ENCODE measurements at regions not wholly inside any gene's neighbourhood (a gene's known extent, or its start where the extent isn't known, plus 50 kb on each side); places are given as distances from the start of the nearest gene placed in this dataset.

DNA sequence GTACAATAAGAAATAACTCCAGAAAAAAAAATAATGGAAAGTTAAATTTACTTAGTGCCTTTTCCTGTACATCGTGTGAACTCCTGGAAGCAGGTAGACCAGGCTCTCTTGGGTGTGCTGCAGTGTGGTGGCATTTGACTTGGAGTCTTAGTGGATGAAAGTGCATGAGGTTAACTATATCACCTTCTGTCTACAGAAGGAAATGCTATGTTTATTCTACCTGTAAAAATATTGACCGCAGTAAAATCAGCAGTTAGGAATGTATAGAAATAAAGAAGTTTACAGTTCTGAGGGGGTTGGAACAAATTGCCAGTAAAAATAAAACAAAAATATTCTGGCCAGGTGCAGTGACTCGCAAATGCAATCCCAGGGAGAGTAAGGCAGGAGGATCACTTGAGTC, 722.1 kb downstream of the LIG4 start:
- DNase-seq (ENCODE audit: low spot score), result no peak

DNA sequence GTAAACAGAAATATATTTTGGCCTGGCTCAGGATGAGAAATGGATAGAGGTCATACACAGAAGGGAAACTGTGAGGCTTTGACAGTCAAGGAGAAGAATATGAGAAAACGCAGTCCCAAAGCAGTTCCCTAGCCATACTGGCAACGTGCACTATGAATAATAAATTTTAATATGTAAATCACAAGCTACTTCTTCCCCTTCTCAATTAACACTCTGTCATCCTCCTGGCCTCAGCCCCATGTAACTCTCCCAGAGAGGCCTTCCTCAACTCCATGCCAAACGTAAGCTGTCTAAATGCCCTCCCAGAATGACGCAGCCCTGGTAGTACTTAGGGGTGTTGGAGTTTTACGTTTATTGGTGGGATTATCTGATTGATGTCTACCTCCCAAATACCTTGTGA, 732.6 kb downstream of the LIG4 start:
- DNase-seq (ENCODE audit: low spot score), result no peak

DNA sequence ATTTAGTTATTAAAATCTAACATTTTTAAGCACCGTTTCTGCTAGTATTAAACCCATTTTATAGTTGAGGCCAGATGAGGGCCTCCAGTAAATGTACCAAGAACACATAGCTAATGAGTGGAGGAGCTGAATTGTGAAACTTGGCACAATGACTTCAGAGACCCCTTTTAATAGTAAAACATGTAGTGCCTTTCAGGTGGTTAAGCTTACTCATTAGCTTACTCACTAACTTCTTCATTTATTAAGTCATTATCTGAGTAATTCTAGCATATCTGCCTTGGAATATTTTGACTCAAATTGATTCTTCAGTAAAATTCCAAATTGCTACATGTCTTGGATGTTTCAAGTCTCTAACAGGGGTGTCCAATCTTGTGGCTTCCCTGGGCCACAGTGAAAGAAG, 735.2 kb downstream of the LIG4 start:
- no peak for DNase-seq (ENCODE audit: low spot score)

DNA sequence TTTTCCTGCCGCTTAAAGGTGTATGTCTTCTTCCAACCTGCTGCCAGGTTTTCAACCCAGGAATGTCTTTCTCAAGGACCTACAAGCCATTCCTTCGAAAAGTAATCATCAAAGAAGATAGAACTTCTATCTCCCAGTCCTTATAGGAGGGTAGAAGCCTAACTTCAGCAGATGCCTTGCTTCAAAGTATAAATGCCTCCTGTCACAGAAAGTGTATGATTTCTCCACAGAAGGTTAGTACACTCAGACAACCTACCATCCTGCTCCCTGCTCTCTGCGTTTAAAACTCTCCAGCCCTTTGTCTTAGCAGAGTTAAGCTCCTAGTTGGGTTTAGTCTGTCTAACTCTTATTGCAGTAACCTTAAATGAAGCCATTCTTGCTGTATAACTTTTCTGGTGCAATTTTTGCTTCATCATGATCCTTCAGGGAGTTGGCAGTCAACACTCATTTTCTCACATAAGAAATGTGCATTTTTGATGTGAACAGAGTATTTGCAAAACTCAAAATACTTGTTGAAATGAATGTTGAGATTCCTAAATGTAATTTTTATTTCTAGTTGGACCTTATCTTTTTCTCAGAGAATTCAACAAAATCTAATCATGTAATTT, 737.5 kb downstream of the LIG4 start:
- no peak for DNase-seq (ENCODE audit: low spot score)

DNA sequence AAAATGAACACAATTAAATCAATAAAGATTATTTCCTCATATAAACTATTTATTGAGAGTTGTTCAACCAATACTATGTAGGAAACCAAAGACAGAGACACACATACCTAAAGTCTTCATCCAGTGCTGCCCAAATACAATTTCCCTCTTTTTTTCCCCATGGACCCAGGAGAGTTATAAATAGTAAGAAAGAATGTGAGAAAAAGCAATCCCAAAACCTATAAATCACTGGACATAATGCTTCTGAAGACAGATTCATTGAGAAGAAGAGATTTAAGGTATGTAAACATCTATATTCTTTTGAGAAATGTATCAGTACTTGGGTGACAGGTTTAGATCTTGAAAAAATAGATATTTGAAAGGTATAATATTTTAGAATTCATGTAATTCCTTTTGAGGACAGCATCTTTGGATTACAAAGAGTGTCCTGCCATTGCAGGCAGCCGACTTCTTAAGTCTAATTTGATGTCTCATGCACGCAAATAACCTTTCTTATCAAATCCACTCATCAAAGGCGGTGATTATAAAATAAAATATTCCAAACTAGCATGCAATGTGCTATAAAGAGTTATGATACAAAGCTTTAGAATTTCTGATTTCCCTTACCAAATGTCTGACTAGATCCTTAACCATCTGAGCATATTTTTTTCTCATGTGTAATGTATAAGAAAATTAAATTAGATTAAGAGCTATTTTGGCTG, 739.4 kb downstream of the LIG4 start:
- no peak for DNase-seq (ENCODE audit: low spot score)

DNA sequence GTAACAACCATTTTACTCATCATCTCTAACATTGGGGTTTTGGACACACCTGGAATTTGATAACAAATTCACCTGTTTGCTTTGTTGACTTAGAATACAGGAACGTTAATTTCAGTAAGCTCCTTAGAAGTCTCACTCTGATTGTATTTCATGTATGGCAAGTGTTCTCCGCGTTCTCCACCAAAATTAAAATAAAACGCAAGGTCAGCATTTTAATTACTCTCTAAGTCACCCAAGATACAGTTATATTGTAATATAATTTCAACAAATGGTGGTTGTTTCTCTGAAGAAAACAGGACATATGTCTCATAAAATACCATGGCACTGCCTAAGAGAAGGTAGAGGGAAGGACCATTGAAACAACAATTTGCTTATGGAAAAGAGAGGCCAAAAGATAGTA, 742.1 kb downstream of the LIG4 start:
- no peak for DNase-seq (ENCODE audit: low spot score)

DNA sequence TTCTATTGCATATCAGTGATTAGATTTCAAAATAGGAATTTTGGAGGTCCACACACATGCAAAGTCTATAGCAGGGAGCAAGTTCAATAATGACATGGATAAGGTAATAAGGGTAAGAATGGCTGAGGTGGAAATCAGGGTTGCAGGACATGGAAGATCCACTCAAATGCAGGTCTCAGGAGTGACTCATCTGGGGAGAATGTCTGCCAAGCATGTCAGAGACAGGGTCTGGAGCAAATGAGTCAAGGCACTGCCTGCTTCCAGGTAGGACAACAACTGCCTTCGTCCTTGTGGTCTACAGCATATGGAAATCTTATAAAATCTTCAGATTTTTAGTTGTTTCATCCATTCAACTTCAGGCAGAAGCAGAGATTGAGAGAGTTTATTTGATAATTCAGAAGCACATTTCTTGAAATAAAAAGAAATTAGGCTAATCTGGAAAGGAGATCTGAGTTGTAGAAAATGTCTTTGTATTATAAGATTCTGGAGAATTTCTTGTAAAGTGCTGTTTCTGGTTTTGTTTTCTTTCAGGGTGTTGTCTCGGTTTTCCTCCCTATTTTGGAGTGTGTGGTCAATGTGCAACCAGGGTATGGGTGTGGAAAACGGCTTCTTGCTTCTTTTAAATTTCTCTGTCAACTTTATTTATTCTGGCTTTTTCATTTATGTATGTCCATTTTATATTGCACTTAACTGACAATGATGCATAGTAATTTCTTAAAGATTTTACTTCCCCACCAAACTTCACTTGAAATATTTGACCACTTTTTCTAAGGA, 748.8 kb downstream of the LIG4 start:
- no peak for DNase-seq (ENCODE audit: low spot score)

DNA sequence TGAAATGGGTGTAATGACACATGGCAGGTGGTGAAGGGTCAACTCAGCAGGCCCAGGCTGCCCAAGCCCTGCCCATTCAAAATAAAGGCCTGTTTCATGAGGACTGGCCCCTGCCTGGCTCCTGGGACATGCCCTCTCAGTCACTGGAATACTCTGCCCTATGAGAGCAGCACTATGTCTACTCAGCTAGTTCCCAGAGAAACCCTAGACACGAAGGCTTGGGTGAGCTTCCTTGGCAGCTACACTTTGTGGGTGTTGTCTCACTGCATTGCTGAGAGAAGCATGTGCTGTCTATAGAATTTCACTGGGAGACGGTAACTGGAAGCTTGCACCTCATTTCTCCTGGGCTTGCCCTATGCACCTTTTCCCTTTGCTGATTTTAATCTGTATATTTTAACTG, 752.8 kb downstream of the LIG4 start:
- DNase-seq (ENCODE audit: low spot score), result no peak

DNA sequence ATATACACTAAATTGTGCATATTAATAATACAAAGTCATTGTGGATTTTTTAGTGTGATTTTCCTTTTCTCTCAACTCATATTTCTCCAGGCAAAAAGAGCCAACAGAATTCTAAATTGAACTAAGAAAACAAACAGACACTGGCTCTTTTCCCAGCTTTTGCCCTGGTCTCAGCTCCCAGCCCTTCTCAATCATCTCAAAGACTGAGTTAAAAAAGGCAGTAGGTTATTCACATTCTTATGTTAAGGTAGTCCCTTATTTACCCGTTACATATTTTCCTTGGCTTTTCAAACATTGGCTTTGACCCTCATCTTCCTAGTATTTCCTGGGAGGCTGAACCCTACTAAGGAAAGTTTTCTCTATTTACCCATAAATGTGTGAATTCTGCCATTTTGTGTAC, 753.6 kb downstream of the LIG4 start:
- DNase-seq (ENCODE audit: low spot score), result peak; percentile 51

DNA sequence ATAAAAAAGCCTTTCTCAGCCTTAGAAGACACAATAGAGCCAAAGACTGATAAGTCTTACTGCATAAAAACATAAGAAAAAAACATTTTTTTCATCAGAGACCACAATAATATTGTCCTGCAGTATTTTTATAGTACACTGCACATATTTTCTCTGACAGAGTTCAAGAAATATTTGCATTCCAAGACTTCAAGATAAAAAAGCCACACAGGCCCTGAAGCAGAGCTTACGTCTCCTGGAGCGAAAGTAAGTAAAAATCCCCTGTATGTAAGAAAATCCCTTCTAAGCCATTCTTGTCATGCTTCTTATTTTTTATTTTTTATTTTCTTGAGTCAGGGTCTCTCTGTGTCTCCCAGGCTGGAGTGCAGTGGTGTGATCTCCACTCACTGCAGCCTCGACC, 755.9 kb downstream of the LIG4 start:
- DNase-seq (ENCODE audit: low spot score), result peak; percentile 90

DNA sequence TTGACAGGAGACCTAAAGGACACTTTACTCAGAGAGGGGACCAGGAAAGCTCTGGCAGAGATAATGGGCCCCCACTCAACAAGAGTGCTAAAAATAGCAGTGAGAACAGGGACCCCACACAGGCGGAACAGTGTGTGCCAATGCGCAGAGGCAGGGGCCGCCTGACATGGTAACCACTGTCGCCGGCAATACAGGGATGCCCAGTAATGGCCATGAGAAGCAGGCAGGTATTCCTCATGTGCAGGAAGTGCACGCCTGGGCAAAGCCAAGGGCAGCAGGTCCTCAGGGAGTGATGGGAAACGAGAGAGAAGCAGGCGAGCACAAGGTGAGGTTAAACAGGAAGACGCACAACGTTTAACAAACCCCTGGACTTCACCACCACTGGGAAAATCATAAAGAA, 757.1 kb downstream of the LIG4 start:
- no peak for DNase-seq (ENCODE audit: low spot score)

DNA sequence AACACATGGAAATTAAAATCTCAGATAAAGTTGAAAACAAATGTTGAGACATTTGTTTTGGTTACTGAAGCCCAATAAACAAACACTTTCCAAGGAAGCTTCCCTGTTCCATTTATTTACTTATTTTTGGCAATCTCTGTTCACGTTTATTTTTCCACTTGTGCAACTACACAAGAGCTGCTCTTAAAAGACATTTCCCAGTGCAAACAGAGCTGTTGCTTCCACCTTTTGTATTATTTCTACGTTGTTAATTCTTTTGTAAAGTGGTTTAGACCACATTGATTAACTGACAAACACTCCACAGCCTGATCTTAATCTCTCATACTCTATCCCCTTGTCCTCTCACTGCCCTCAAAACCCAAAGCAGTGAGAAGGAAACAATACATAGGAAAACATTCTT, 757.6 kb downstream of the LIG4 start:
- no peak for DNase-seq (ENCODE audit: low spot score)

DNA sequence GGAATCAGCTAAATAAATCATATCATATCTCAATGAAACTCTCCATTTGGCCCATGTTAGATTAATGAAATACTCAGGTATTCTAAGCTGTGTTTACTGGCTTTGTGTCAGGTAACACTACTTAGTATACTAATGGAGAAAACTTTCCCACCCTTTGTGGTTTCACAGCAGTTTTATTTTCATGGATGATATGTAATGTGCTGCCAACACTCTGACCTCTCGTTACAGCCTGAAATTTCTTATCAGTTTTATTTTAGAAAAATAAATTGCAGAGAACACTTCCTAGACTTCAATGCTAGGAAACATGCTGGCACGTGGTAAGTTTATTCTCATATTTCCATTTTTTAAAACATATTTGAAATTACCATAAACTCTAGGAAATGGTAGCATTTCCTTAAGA, 758.9 kb downstream of the LIG4 start:
- no peak for DNase-seq (ENCODE audit: low spot score)

DNA sequence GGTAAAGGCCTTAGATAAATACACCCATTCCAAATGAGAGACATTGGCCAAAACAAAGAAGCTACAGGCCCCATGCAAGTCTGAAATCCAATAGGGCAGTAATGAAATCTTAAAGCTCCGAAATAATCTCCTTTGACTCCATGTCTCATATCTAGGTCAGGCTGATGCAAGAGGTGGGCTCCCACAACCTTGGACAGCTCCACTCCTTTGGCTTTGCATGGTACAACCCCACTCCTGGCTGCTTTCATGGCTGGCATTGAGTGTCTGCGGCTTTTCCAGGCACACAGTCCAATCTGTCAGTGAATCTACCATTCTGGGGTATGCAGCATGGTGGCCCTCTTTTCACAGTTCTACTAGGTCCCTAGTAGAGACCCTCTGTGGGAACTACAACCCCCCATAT, 762.5 kb downstream of the LIG4 start:
- DNase-seq (ENCODE audit: low spot score), result no peak

DNA sequence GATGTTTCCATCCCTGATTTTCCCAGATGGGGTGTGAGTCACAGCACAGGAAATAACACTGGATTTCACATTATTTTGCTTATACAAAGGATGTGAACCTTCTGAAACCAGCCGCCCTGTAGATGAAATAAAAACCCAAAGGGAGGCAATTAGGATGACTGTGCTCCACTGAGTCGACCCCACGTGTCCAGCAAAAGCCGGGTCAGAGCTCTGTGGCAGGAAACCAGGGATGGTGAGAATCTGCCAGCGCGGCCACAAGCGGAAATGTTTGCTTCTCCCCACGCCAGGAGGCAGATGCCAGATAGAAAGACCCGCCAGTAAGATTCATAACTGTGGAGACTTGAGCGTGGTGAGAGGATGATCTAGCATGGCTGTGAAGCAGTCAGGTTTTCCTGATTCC, 764.4 kb downstream of the LIG4 start:
- peak; percentile 12 for DNase-seq (ENCODE audit: low spot score)

DNA sequence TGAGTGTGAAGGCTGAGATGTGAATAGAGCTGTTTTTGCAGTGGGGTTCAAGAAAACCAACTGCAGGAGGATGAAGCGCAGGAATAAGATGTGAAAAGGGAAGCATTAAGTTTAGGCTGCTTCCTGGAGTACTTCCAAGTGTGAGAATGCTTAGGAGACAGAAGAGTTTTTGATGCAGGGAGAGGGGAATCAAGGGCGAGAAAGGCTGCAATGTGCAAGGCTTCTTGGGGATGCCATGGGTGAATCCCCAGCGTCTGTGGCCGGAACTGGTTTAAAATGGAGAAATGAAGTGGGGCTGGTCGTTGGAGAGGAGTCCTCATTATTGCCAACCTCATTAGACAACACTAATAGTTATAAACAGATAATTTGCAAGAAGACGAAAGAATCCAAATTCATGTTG, 764.9 kb downstream of the LIG4 start:
- no peak for DNase-seq (ENCODE audit: low spot score)

DNA sequence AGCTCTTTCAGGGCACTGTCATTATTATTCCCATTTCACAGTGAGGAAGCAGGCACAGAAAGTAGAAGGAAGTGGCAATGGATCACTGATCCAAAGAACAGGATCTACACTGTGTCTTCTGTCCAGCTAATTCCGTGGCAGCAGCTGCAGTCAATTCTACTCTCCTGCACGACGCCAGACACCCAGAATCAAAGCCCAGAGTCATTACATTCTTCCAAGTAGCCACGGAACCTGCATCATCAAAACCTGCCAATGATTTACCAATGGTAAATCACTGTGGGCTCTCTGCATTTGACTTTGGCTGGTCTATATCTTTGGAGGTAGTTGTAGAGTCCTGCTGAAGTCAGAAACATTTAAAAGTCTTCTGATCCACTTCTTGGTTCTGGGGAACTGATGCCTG, 767.7 kb downstream of the LIG4 start:
- no peak for DNase-seq (ENCODE audit: low spot score)

DNA sequence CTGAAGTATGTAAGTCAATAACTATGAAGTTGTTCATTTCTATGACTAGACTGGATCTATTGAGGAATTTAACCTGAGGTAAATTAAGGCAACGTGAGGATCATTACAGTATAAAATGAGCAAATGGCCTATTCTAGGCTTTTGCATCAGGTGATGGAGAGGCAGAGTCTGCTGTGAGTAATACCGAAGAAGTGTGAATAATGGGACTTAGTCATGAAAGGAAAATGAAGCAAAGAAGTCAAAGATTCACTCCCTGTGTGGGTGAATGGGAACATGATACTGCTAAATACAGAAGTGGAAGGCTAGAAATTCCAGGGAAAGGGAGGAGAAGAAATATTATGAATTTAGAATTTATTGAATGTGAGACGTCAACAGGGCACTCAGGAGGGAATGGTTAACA, 774.1 kb downstream of the LIG4 start:
- DNase-seq (ENCODE audit: low spot score), result no peak

DNA sequence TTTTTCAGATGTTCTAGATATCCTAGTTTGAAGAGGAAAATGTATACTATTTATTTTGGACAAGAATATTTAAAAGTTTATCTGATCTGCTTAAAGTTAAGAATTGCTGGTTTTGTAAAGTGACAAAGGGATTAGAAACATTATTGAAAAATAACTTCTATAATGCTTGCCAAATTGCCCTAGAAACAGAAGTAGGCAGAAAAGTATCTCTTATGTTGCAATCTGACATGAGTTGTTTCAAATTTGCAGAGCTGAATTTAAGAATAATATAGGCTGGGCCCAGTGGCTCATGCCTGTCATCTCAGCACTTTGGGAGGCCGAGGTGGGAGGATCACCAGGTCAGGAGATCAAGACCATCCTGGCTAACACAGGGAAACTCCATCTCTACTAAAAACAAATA, 777.1 kb downstream of the LIG4 start:
- DNase-seq (ENCODE audit: low spot score), result no peak

DNA sequence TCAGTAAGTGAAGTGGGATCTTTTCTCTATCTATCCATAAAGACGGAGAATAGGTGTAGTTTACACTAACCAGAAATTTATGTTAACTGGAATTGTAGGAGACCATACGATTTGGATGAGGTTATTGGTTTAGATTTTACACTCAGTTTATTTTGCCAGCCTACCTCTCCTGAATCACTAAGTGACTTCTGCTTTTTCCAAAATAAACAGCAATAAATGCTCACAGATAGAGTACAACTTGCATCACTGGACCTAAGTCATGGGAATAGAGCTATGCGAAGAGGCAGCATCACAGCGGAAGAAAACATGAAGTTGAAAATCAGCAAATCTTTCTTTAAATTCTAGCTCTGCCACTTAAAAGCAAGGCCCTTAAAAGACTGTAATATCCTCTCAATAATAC, 781.0 kb downstream of the LIG4 start:
- no peak for DNase-seq (ENCODE audit: low spot score)

DNA sequence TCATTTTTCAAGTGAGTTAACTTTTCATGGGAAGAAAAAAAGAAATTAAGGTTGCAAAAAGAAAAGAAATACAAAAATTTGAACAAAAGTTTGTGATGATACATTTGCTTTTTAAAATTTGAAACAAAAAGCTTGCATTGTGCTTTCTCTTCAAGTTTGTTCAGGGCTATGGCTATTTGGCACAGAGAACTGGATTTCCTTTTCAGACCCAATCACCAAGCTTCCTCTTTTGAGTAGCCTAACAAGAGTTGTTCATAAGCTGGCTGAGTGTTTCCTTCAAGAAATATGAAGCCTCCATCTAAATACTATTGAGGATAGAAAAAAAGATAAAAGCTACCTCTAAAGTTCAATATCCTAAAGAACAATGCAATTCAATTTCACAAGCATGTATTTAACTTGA, 787.8 kb downstream of the LIG4 start:
- no peak for DNase-seq (ENCODE audit: low spot score)

DNA sequence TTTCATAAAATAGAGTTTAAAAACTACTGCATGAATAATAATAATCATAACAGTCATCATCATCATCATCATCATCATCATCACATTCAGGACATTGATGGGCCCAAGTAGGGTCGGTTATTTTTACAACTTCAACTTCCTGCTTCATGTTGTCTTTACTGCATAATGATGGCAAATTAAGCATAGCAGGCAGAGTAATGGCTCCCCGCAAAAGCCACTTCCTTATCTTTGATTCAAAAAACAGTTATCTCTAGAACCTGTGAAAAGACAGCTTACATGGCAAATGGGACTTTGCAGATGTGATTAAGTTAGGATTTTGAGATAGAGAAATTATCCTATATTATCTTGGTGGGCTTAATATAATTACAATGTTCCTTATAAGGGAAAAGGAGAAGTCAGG, 792.9 kb downstream of the LIG4 start:
- no peak for DNase-seq (ENCODE audit: low spot score)

DNA sequence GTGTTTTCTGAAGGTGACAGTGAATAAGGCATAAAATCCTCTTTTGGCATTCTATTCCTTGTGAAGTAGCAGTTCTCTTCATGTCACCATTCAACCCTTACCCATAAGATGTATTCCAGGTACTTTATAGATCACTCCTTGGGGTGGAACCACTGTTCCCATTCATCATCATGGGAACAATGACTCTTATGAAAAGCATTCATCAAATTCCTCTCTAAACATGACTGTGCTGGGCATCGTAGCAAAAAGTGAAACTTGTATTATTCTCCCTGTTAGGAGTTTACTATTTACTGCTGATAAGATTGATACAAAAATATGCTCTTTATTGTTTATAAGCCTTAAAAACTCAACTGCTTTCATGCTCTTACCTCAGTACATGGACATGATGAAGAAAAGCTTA, 793.4 kb downstream of the LIG4 start:
- no peak for DNase-seq (ENCODE audit: low spot score)
